Keratinocyte (primary cell): ENCODE measurements at regions not wholly inside any gene's neighbourhood (a gene's known extent, or its start where the extent isn't known, plus 50 kb on each side); places are given as distances from the start of the nearest gene placed in this dataset.

ENCODE experiments used
- CTCF ChIP-seq, 3 experiments: IDR thresholded peaks in 1 of 3; conservative IDR thresholded peaks in 1 of 3; optimal IDR thresholded peaks in 1 of 3; 2 replicates in 2 of 3; 3 replicates in 1 of 3; pipeline versions ENCODE3 to v1.5.1; 2011; ENCODE audit warnings: low read length in 3 of 3, mild to moderate bottlenecking in 3 of 3, moderate library complexity in 2 of 3, control low read depth in 1 of 3, inconsistent platforms in 1 of 3; ENCODE audit not compliant: insufficient read depth in 2 of 3; ENCODE audit errors: extremely low read depth in 1 of 3
- EZH2 ChIP-seq: IDR thresholded peaks from one replicate; pipeline ENCODE4 v1.6.1; 2012; ENCODE audit warnings: inconsistent platforms, mild to moderate bottlenecking, low read length, moderate library complexity

DNA sequence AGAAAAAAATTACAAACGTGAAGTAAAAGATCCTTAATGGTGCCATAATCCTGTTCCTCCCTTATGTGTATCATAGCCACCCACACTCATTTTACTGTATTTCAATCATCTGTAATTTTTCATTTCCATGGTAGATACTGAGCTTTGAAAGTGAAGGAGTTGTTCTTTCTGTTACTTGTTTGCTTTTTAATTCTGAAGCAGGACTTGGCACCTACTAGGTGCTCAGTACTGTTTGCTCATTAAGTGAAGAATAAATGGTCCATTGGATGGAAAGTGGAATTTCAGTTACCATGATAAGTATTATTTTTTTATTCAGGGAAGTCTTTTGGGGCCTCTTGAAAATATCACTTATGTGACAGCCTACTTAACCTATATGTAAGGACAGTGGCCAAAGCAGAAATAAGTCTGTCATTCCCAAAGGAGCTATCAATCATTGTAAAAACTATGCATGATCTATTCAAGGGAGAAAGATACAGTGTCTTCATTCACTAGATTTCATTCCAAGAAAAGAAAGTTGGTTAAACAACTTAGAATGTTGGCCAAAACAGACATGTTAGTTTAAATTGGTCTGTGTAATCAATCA lies 1244.4 kb upstream of the SEL1L start:
- no peak for TF ChIP-seq CTCF (optimal IDR thresholded peaks at IDR 0.05 in 1 of 3, IDR thresholded peaks at IDR 0.05 in 1 of 3, conservative IDR thresholded peaks at IDR 0.05 in 1 of 3; ENCODE audit: extremely low read depth in 1 of 3, insufficient read depth in 2 of 3, low read length in 3 of 3)
- TF ChIP-seq EZH2 = no peak
